NCI-H774 (cell line): ENCODE measurements at regions not wholly inside any gene's neighbourhood (a gene's known extent, or its start where the extent isn't known, plus 50 kb on each side); places are given as distances from the start of the nearest gene placed in this dataset.
A peak's percentile ranks its signal among the peaks of the same experiment; 100 is the strongest.

Source experiments
- DNase-seq: peaks from one replicate; lab custom pipeline; 2025; lab: John Stamatoyannopoulos, UW

GRCh38 chr9:129270205-129270604, 92.1 kb upstream of the IER5L start:
- no peak for DNase-seq

GRCh38 chr9:129267141-129267540, 89.1 kb upstream of the IER5L start:
- no peak for DNase-seq

GRCh38 chr9:129266536-129266935, 88.5 kb upstream of the IER5L start:
- no peak for DNase-seq

- peak; percentile 27 for DNase-seq
These were observed 86.3 kb upstream of the IER5L start for GRCh38 chr9:129264388-129264787.

GRCh38 chr9:129263836-129264235, 85.8 kb upstream of the IER5L start:
- no peak for DNase-seq

GRCh38 chr9:129262261-129262660, 84.2 kb upstream of the IER5L start:
- DNase-seq: no peak

GRCh38 chr9:129259375-129259774, 81.3 kb upstream of the IER5L start:
- DNase-seq: no peak

- DNase-seq: no peak
These were observed 80.8 kb upstream of the IER5L start for GRCh38 chr9:129258823-129259301.

- DNase-seq: peak; percentile 80
These were observed 80.2 kb upstream of the IER5L start for GRCh38 chr9:129258124-129258822.

- no peak for DNase-seq
These were observed 79.1 kb upstream of the IER5L start for GRCh38 chr9:129256959-129257713.

GRCh38 chr9:129254566-129255287, 76.7 kb upstream of the IER5L start:
- no peak for DNase-seq

- no peak for DNase-seq
These were observed 75.8 kb upstream of the IER5L start for GRCh38 chr9:129253803-129254381.

- no peak for DNase-seq
These were observed 75.1 kb upstream of the IER5L start for GRCh38 chr9:129252937-129253802.

GRCh38 chr9:129250786-129251185, 72.7 kb upstream of the IER5L start:
- DNase-seq: no peak

GRCh38 chr9:129247285-129248153, 69.5 kb upstream of the IER5L start:
- no peak for DNase-seq

GRCh38 chr9:129245276-129245675, 67.2 kb upstream of the IER5L start:
- DNase-seq: no peak

- DNase-seq: no peak
These were observed 65.0 kb upstream of the IER5L start for GRCh38 chr9:129242971-129243561.

- no peak for DNase-seq
These were observed 64.3 kb upstream of the IER5L start for GRCh38 chr9:129242191-129242941.

- no peak for DNase-seq
These were observed 63.7 kb upstream of the IER5L start for GRCh38 chr9:129241725-129242124.
